DMS79 treated with DMSO at 0.1 percent for 48 hours (cell line): ENCODE measurements at regions not wholly inside any gene's neighbourhood (a gene's known extent, or its start where the extent isn't known, plus 50 kb on each side); places are given as distances from the start of the nearest gene placed in this dataset.

Experiments used
- DNase-seq: peaks from one replicate; lab custom pipeline; 2025; lab: John Stamatoyannopoulos, UW

- peak; percentile 48 for DNase-seq
Observed at GRCh38 chr18:23077493-23078256, 57.6 kb upstream of the CABLES1 start.

DNA sequence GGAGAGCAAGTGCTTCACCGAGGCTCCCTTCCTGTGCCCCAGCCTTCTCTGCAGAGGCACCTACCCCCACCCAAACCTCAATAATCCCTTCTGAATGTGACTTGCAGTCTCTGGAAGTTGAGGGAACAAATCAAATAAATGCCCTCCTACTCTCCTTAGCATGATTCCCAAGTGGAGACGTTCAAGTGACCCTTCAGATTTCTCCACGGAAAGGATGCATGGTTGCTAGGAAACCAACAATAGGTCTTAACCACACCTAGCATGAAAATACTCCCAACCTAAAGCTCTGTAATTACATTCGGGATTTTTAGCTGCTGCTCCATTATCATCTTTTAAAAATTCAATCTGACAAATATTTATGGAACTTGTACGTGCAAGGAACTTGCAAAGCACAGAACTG lies 50.2 kb upstream of the CABLES1 start:
- peak; percentile 82 for DNase-seq
